Tibial nerve (tissue), 4 donors: ENCODE measurements at regions not wholly inside any gene's neighbourhood (a gene's known extent, or its start where the extent isn't known, plus 50 kb on each side); places are given as distances from the start of the nearest gene placed in this dataset.
A peak's percentile ranks its signal among the peaks of the same experiment; 100 is the strongest.

Experiments used
- DNase-seq, 2 donors: peaks; one replicate each; pipeline ENCODE4 v3.0.0-alpha.2; 2019; ENCODE audit warnings: low spot score in 2 of 2
- H3K27ac ChIP-seq, 4 donors: fragments of 200-600 bp; sonication (generic) in 3 of 4; one replicate each; pipeline ENCODE4 v1.5.1; 2017 to 2019; ENCODE audit warnings: mild to moderate bottlenecking in 1 of 4
- H3K27me3 ChIP-seq, 2 donors: fragments of 200-600 bp; sonication (generic) in 1 of 2; one replicate each; pipeline versions ENCODE4 v1.5.1 to v1.6.0; 2017 to 2019
- H3K36me3 ChIP-seq, 3 donors: fragments of 200-600 bp; sonication (generic); one replicate each; pipeline ENCODE4 v1.5.1; 2018 to 2019
- H3K4me1 ChIP-seq, 4 donors: fragments of 200-600 bp; sonication (generic) in 3 of 4; one replicate each; pipeline ENCODE4 v1.5.1; 2017 to 2019
- H3K4me3 ChIP-seq, 4 donors: fragments of 200-600 bp; sonication (generic) in 3 of 4; one replicate each; pipeline ENCODE4 v1.5.1; 2017 to 2019; ENCODE audit warnings: mild to moderate bottlenecking in 1 of 4, moderate library complexity in 1 of 4
- H3K9me3 ChIP-seq, 4 donors: fragments of 200-600 bp; sonication (generic) in 3 of 4; one replicate each; pipeline ENCODE4 v1.5.1; 2017 to 2019
- EP300 ChIP-seq, 2 donors: sonication (generic); formaldehyde crosslinking; IDR thresholded peaks; one replicate each; pipeline ENCODE4 v1.6.1; 2017; ENCODE audit warnings: antibody characterized with exemption in 2 of 2, mild to moderate bottlenecking in 1 of 2
- POLR2A ChIP-seq, 2 donors: fragments of 450-650 bp; IDR thresholded peaks; one replicate each; pipeline ENCODE4 v1.6.1; 2017; ENCODE audit warnings: antibody characterized with exemption in 2 of 2, mild to moderate bottlenecking in 2 of 2, moderate library complexity in 2 of 2
- WGBS, 2 donors: methylation state at CpG; one replicate each; pipeline ENCODE4 v1.1.5; 2018; 5-methylcytosine and 5-hydroxymethylcytosine counted together
- TF ChIP-seq, protein P1 (sequence below), 5 experiments: fragments of 200-600 bp in 3 of 5; fragments of 450-650 bp in 2 of 5; sonication (generic) in 3 of 5; IDR thresholded peaks; one replicate each; pipeline ENCODE4 v1.5.1; 2016 to 2019; ENCODE audit warnings: antibody characterized with exemption in 5 of 5, mild to moderate bottlenecking in 3 of 5, moderate library complexity in 2 of 5

DNA sequence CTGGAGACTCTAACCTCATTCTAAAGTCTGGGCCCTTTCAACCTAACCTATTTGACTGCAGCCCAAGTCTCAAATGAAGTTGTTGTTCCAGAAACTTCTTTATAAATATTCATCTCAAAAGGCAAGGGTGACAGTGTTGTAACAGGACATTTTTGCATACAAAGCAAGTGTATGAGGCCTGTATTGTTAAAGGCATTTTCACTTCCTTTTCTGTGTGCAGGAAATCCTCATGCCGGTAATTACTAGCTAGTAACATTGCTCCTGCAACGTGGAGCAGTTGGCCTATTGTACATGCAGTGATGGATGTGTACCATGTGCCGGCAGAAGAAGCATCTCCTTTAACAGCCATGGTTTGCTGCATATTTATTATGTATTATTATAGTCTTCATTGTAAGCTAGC is 156.5 kb upstream of the RMST start:
- TF ChIP-seq POLR2A (IDR thresholded peaks at IDR 0.05) (no peak), EP300 (IDR thresholded peaks at IDR 0.05) (no peak)
- TF ChIP-seq, protein P1, sequence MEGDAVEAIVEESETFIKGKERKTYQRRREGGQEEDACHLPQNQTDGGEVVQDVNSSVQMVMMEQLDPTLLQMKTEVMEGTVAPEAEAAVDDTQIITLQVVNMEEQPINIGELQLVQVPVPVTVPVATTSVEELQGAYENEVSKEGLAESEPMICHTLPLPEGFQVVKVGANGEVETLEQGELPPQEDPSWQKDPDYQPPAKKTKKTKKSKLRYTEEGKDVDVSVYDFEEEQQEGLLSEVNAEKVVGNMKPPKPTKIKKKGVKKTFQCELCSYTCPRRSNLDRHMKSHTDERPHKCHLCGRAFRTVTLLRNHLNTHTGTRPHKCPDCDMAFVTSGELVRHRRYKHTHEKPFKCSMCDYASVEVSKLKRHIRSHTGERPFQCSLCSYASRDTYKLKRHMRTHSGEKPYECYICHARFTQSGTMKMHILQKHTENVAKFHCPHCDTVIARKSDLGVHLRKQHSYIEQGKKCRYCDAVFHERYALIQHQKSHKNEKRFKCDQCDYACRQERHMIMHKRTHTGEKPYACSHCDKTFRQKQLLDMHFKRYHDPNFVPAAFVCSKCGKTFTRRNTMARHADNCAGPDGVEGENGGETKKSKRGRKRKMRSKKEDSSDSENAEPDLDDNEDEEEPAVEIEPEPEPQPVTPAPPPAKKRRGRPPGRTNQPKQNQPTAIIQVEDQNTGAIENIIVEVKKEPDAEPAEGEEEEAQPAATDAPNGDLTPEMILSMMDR (IDR thresholded peaks at IDR 0.05), result no peak
- Histone ChIP-seq H3K4me1 (peaks cover 0 to 14% (median 0%) of the 10 kb centered on the region in 4 donors), H3K27ac (no peak overlapping the region), H3K36me3 (no peaks in the 10 kb centered on the region), H3K9me3 (no peaks in the 10 kb centered on the region), H3K27me3 (no peaks in the 10 kb centered on the region), H3K4me3 (no peak overlapping the region)
- no peak for DNase-seq
- WGBS, 2 donors, result 39 to 40% methylated on average over 3 of the region's 3 CpGs

DNA sequence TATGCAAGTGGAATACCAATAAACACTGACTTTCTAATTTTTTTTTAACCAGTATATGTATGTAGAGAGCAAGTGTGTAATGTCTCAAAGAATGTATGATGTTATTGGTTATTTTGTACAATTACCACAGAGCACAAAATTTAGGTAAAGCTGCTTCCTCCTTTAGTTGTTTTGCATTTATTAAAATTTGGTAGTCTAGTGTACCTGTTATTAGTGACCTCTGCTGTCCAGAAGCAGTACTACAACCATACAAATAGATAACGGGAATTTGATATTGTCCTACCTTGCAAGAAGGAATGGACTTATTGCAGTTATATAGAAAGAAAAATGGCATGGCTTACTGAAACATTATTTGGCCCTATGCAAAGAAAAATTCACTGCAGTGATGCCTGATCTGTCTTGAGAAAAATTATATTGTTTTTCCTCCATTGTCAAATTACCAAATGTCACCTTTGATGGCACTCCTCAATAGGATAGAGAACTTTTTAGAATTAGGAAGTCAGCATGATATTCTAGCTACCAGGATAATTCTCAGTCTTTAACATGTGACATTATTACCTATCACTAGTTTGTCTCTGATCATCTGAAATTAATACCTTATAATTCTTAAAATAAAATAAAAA is 153.9 kb upstream of the RMST start:
- H3K9me3 ChIP-seq, result no peaks in the 10 kb centered on the region
- peak in 1 of 2 donors; percentile 76 for DNase-seq
- no peaks in the 10 kb centered on the region for H3K36me3 ChIP-seq
- peaks cover 0 to 14% (median 0%) of the 10 kb centered on the region in 4 donors for H3K4me1 ChIP-seq
- no peak overlapping the region for H3K4me3 ChIP-seq
- TF ChIP-seq EP300 (IDR thresholded peaks at IDR 0.05), result no peak
- TF ChIP-seq, protein P1 (IDR thresholded peaks at IDR 0.05), result peak; percentile 65 to 76 (median 71)
- no peak for TF ChIP-seq POLR2A (IDR thresholded peaks at IDR 0.05)
- WGBS, 2 donors, result 3 to 6% methylated on average over 1 of the region's 1 CpG
- no peaks in the 10 kb centered on the region for H3K27me3 ChIP-seq
- no peak overlapping the region for H3K27ac ChIP-seq

DNA sequence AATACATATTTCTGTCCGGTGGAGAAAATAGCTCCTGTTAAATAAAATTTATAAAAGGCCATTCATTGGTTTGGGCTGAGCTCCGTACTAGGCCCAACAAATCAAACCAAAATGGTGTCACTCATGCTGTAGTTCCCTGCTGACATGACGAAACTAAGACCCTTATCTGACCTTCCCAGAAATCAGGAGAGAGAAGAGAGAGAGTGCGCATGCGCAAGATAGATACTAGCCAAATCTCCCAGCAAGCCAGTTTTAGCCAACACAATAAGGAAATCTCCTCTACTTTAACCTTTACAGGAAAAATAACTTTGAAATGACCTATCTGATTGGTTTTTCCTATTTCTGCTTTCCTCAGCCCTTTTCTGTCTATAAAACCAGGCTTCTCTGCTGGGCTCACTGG is 152.7 kb upstream of the RMST start:
- Histone ChIP-seq H3K4me3 (no peak overlapping the region), H3K27me3 (no peaks in the 10 kb centered on the region), H3K4me1 (peaks cover 0 to 14% (median 0%) of the 10 kb centered on the region in 4 donors), H3K9me3 (no peaks in the 10 kb centered on the region), H3K27ac (no peak overlapping the region), H3K36me3 (no peaks in the 10 kb centered on the region)
- DNase-seq, result no peak
- 69 to 85% methylated on average over 5 of the region's 5 CpGs for WGBS, 2 donors
- no peak for TF ChIP-seq POLR2A (IDR thresholded peaks at IDR 0.05)
- no peak for TF ChIP-seq EP300 (IDR thresholded peaks at IDR 0.05)
- TF ChIP-seq, protein P1 (IDR thresholded peaks at IDR 0.05), result no peak

DNA sequence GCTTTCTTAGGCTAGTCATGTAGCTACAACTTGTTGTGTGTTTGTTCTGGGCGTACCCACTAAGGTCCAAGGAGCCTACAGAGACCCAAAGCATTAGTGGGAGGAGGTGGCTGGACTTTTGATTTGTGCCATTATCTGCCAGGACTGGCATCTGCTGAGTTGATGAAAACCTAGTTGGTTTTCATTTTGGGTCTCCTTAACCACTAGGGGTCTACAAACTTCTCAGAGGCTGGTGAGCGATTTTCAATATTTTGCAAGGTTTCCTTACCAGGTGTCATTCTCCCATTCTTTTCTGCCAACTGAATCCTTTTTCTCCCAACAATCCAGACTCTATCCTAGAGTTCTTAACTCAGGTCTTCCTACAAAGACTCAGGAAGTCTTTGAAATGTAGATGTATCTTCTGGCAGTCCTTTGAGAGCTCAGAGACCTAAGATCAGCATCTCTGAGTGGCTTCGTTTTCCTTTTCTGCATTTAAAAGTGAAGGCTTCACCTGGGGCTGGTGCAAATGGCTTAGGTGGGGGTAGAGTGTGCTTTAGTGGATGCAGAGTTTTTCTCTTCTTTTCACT is 150.0 kb upstream of the RMST start:
- H3K4me3 ChIP-seq, result no peak overlapping the region
- no peaks in the 10 kb centered on the region for H3K9me3 ChIP-seq
- 66 to 76% methylated on average over 3 of the region's 3 CpGs for WGBS, 2 donors
- TF ChIP-seq POLR2A (IDR thresholded peaks at IDR 0.05), result no peak
- TF ChIP-seq EP300 (IDR thresholded peaks at IDR 0.05), result no peak
- TF ChIP-seq, protein P1 (IDR thresholded peaks at IDR 0.05), result no peak
- no peaks in the 10 kb centered on the region for H3K36me3 ChIP-seq
- H3K27me3 ChIP-seq, result no peaks in the 10 kb centered on the region
- no peak overlapping the region for H3K27ac ChIP-seq
- no peak for DNase-seq
- peaks cover 0 to 5% (median 0%) of the 10 kb centered on the region in 4 donors for H3K4me1 ChIP-seq

DNA sequence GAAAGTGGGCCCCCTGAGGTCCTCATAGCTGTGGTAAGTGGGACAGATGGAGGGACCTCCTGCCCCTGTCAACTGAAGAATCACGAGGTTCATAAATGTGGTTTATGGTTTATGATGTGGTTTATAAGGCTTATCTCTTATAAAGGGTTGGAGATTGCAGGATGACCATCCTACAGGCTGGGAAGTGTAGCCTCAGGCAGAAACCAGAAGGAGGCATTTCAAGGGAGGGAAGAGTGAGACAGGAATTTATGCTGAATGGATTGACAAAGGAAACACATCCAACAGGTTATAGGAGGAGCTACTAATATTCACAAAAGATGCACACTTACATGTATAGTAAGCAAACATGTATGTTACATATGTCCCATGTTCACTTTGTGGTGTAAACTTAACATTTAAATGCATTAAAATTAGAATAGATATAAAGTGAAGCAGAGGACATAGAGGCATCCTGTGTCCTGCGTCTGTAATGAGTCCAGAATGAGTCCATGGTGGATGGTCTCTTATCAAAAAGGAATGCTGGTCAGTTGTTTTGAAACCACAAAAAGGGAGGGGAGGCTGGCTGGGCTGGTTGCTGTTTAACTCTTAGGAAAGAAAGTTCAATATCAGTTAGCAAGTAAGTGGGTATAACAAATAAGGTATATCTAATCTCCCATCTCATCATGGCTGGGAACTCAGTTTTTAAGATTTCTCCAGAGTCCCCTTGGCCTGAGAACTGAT is 149.0 kb upstream of the RMST start:
- no peak overlapping the region for H3K27ac ChIP-seq
- no peak for DNase-seq
- H3K27me3 ChIP-seq, result no peaks in the 10 kb centered on the region
- no peaks in the 10 kb centered on the region for H3K9me3 ChIP-seq
- no peaks in the 10 kb centered on the region for H3K36me3 ChIP-seq
- 58 to 66% methylated on average over 2 of the region's 2 CpGs for WGBS, 2 donors
- peaks cover 0 to 1% (median 0%) of the 10 kb centered on the region in 4 donors for H3K4me1 ChIP-seq
- TF ChIP-seq EP300 (IDR thresholded peaks at IDR 0.05), result no peak
- H3K4me3 ChIP-seq, result no peak overlapping the region
